Spleen (tissue), 11 donors: ENCODE measurements at regions not wholly inside any gene's neighbourhood (a gene's known extent, or its start where the extent isn't known, plus 50 kb on each side); places are given as distances from the start of the nearest gene placed in this dataset.

ENCODE experiments used
- DNase-seq: peaks from one replicate; pipeline ENCODE4 v3.0.0-alpha.2; 2020
- H3K27ac ChIP-seq, 8 donors: fragments of 200-600 bp; sonication (generic) in 7 of 8; 1 replicate in 4 of 8; 2 replicates in 4 of 8; pipeline versions ENCODE4 v1.5.0 to v1.8.0; 2016 to 2021; ENCODE audit warnings: inconsistent platforms in 4 of 8, mild to moderate bottlenecking in 4 of 8, moderate library complexity in 1 of 8
- H3K27me3 ChIP-seq, 7 donors: fragments of 200-600 bp; sonication (generic) in 6 of 7; replicated peaks in 1 of 7; 1 replicate in 4 of 7; 2 replicates in 3 of 7; pipeline versions ENCODE4 v1.5.0 to v1.8.0; 2016 to 2021; ENCODE audit warnings: inconsistent platforms in 3 of 7, mild to moderate bottlenecking in 1 of 7
- H3K36me3 ChIP-seq, 6 donors: fragments of 200-600 bp; sonication (generic) in 5 of 6; 1 replicate in 4 of 6; 2 replicates in 2 of 6; pipeline versions ENCODE4 v1.5.0 to v1.8.0; 2016 to 2021; ENCODE audit warnings: inconsistent platforms in 2 of 6
- H3K4me1 ChIP-seq, 6 donors: fragments of 200-600 bp; sonication (generic) in 5 of 6; 1 replicate in 3 of 6; 2 replicates in 3 of 6; pipeline versions ENCODE4 v1.5.0 to v1.8.0; 2016 to 2021; ENCODE audit warnings: inconsistent platforms in 3 of 6
- H3K4me3 ChIP-seq, 8 donors: fragments of 200-600 bp; sonication (generic) in 7 of 8; 1 replicate in 4 of 8; 2 replicates in 4 of 8; pipeline versions ENCODE4 v1.5.0 to v1.8.0; 2016 to 2021; ENCODE audit warnings: inconsistent platforms in 4 of 8, mild to moderate bottlenecking in 4 of 8, moderate library complexity in 2 of 8
- H3K9me3 ChIP-seq, 8 donors: fragments of 200-600 bp; sonication (generic) in 7 of 8; 1 replicate in 4 of 8; 2 replicates in 4 of 8; pipeline versions ENCODE4 v1.5.0 to v1.8.0; 2016 to 2021; ENCODE audit warnings: inconsistent platforms in 4 of 8
- CTCF ChIP-seq, 11 experiments: fragments of 200-600 bp in 7 of 11; fragments of 450-650 bp in 4 of 11; sonication (generic) in 4 of 11; IDR thresholded peaks in 8 of 11; conservative IDR thresholded peaks in 3 of 11; 1 replicate in 7 of 11; 2 replicates in 4 of 11; pipeline versions ENCODE4 v1.4.0 to v1.8.0; 2016 to 2021; ENCODE audit warnings: antibody characterized with exemption in 11 of 11, inconsistent platforms in 4 of 11, mild to moderate bottlenecking in 1 of 11
- POLR2A ChIP-seq, 3 donors: fragments of 450-650 bp; IDR thresholded peaks; one replicate each; pipeline ENCODE4 v1.5.1; 2017; ENCODE audit warnings: antibody characterized with exemption in 3 of 3, mild to moderate bottlenecking in 1 of 3
- POLR2AphosphoS5 ChIP-seq, 3 donors: sonication (generic); formaldehyde crosslinking; IDR thresholded peaks; one replicate each; pipeline ENCODE4 v1.5.1; 2017; ENCODE audit warnings: antibody characterized with exemption in 3 of 3
- WGBS, 5 donors: extraction: QIAGEN DNeasy Blood & Tissue Kit in 3 of 5; methylation state at CpG; one replicate each; pipeline versions ENCODE4 v1.1.5 to v1.1.7; 2013 to 2018; 5-methylcytosine and 5-hydroxymethylcytosine counted together
- intact Hi-C: fragments of 100-400 bp; cut with DNase I; formaldehyde crosslinking; loops from one replicate; pipeline ENCODE4 v1.15.0; 2023; ENCODE audit warnings: low total_unique reads
- donor health status: healthy with polysubstance abuse.
- donor health status: DM: no; HTN: no; CAD: no; lungs with moderate emphysema.
- donor health status: DM: no; HTN: no; CAD: no.
- donor health status: Bipolar disorder and iron deficiency.
- donor health status: healthy.
- donor health status: DM: no; HTN: no; CAD: no.
- donor health status: DM: yes; HTN: yes; CAD: no.

GRCh38 chr2:155983845-155984244 lies 348.7 kb downstream of the NR4A2 start:
- 73 to 88% (median 81%) methylated on average over 1 of the region's 1 CpG for WGBS, 5 donors
- no peaks in the 10 kb centered on the region for H3K36me3 ChIP-seq
- no peak for DNase-seq
- H3K4me3 ChIP-seq, result no peak overlapping the region
- intact Hi-C loops, result no loop called here
- no peaks in the 10 kb centered on the region for H3K4me1 ChIP-seq
- no peak overlapping the region for H3K27ac ChIP-seq
- no peaks in the 10 kb centered on the region for H3K27me3 ChIP-seq
- TF ChIP-seq POLR2A (IDR thresholded peaks at IDR 0.05) (no peak), POLR2AphosphoS5 (IDR thresholded peaks at IDR 0.05) (no peak), CTCF (IDR thresholded peaks at IDR 0.05 in 8 of 11, conservative IDR thresholded peaks at IDR 0.05 in 3 of 11) (no peak)
- no peaks in the 10 kb centered on the region for H3K9me3 ChIP-seq

- Histone ChIP-seq H3K27ac (no peak overlapping the region), H3K27me3 (no peaks in the 10 kb centered on the region), H3K36me3 (no peaks in the 10 kb centered on the region), H3K9me3 (no peaks in the 10 kb centered on the region), H3K4me3 (no peak overlapping the region), H3K4me1 (no peaks in the 10 kb centered on the region)
- intact Hi-C loops, result no loop called here
- DNase-seq, result no peak
- TF ChIP-seq CTCF (IDR thresholded peaks at IDR 0.05 in 8 of 11, conservative IDR thresholded peaks at IDR 0.05 in 3 of 11) (no peak), POLR2A (IDR thresholded peaks at IDR 0.05) (no peak), POLR2AphosphoS5 (IDR thresholded peaks at IDR 0.05) (no peak)
- WGBS, 5 donors, result 38 to 60% (median 55%) methylated on average over 1 of the region's 1 CpG
Observed at GRCh38 chr2:155982135-155982534, 350.4 kb downstream of the NR4A2 start.

GRCh38 chr2:155980941-155981560 lies 351.5 kb downstream of the NR4A2 start:
- no peak for DNase-seq
- intact Hi-C loops, result no loop called here
- WGBS, 5 donors, result 79 to 95% (median 83%) methylated on average over 3 of the region's 3 CpGs
- TF ChIP-seq POLR2A (IDR thresholded peaks at IDR 0.05) (no peak), POLR2AphosphoS5 (IDR thresholded peaks at IDR 0.05) (no peak), CTCF (IDR thresholded peaks at IDR 0.05 in 8 of 11, conservative IDR thresholded peaks at IDR 0.05 in 3 of 11) (no peak)
- H3K4me1 ChIP-seq, result no peaks in the 10 kb centered on the region
- H3K27me3 ChIP-seq, result no peaks in the 10 kb centered on the region
- H3K27ac ChIP-seq, result no peak overlapping the region
- no peaks in the 10 kb centered on the region for H3K36me3 ChIP-seq
- H3K9me3 ChIP-seq, result no peaks in the 10 kb centered on the region
- H3K4me3 ChIP-seq, result no peak overlapping the region

- intact Hi-C loops, result no loop called here
- no peak overlapping the region for H3K4me3 ChIP-seq
- DNase-seq, result no peak
- H3K9me3 ChIP-seq, result no peaks in the 10 kb centered on the region
- TF ChIP-seq POLR2AphosphoS5 (IDR thresholded peaks at IDR 0.05) (no peak), CTCF (IDR thresholded peaks at IDR 0.05 in 8 of 11, conservative IDR thresholded peaks at IDR 0.05 in 3 of 11) (no peak), POLR2A (IDR thresholded peaks at IDR 0.05) (no peak)
- no peak overlapping the region for H3K27ac ChIP-seq
- no peaks in the 10 kb centered on the region for H3K36me3 ChIP-seq
- no peaks in the 10 kb centered on the region for H3K27me3 ChIP-seq
- no peaks in the 10 kb centered on the region for H3K4me1 ChIP-seq
Observed at GRCh38 chr2:155975734-155976133, 356.8 kb downstream of the NR4A2 start.
